ENCODE measurements at regions not wholly inside any gene's neighbourhood (a gene's known extent, or its start where the extent isn't known, plus 50 kb on each side); places are given as distances from the start of the nearest gene placed in this dataset.

GRCh38 chr14:58718226-58719205 is 80.8 kb downstream of the DACT1 start:
- DNase-seq (ENCODE audit: low spot score) = no peak
- Histone ChIP-seq H3K79me2 (ENCODE audit: insufficient read depth, low read depth, low read length) (no peaks in the 10 kb centered on the region), H2AFZ (ENCODE audit: low read length) (no peak overlapping the region), H3K4me2 (ENCODE audit: low read length) (no peak overlapping the region), H3K9me3 (ENCODE audit: low read length) (no peaks in the 10 kb centered on the region), H3K4me3 (ENCODE audit: low read depth, low read length, poor library complexity, severe bottlenecking) (no peak overlapping the region), H4K20me1 (ENCODE audit: insufficient read depth, low read length) (no peaks in the 10 kb centered on the region), H3K27ac (ENCODE audit: low read depth, low read length, poor library complexity, severe bottlenecking) (no peak overlapping the region), H3K36me3 (ENCODE audit: insufficient read depth, low read length) (no peaks in the 10 kb centered on the region), H3K4me1 (ENCODE audit: insufficient read depth, low read length, poor library complexity, severe bottlenecking) (no peaks in the 10 kb centered on the region), H3K9me2 (ENCODE audit: insufficient read depth, low read length) (no peaks in the 10 kb centered on the region)
- intact Hi-C loops (cut with micrococcal nuclease; ENCODE audit: unreplicated experiment) = no loop called here
- POLR2A ChIA-PET = no interaction called here
- TF ChIP-seq CTCF (conservative IDR thresholded peaks at IDR 0.05; ENCODE audit: low read length) (no peak), EZH2phosphoT487 (IDR thresholded peaks at IDR 0.05; ENCODE audit: borderline replicate concordance, low read depth, low read length) (no peak)
- no TSS peak for BruUV-seq (replicated peaks)
- CTCF ChIA-PET (ENCODE audit: unreplicated experiment) = no interaction called here

DNA sequence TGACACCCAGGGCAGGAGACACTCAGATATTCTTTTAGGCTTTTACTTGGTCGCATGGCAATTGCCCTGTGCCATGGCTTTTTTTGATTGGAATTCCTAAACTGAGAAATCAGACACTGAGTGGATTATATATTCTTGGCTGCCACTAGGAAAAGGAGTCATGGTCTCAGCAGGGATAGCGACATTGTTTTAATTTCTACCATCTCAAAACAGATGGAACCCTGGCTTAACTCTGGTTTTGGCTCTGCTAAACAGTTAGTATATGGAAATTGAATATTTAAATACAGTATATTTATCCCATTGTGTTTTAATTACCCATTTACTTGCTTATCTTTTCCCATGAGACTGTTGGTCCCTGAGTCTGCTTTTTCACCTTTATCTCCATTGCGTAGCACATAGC is 84.0 kb downstream of the DACT1 start:
- Histone ChIP-seq H3K36me3 (ENCODE audit: insufficient read depth, low read length) (no peaks in the 10 kb centered on the region), H3K9me2 (ENCODE audit: insufficient read depth, low read length) (no peaks in the 10 kb centered on the region), H3K4me1 (ENCODE audit: insufficient read depth, low read length, poor library complexity, severe bottlenecking) (no peaks in the 10 kb centered on the region), H3K27ac (ENCODE audit: low read depth, low read length, poor library complexity, severe bottlenecking) (no peak overlapping the region), H3K9me3 (ENCODE audit: low read length) (no peaks in the 10 kb centered on the region), H2AFZ (ENCODE audit: low read length) (no peak overlapping the region), H3K4me3 (ENCODE audit: low read depth, low read length, poor library complexity, severe bottlenecking) (no peak overlapping the region), H3K79me2 (ENCODE audit: insufficient read depth, low read depth, low read length) (no peaks in the 10 kb centered on the region), H4K20me1 (ENCODE audit: insufficient read depth, low read length) (no peaks in the 10 kb centered on the region), H3K4me2 (ENCODE audit: low read length) (no peak overlapping the region)
- intact Hi-C loops (cut with micrococcal nuclease; ENCODE audit: unreplicated experiment) = no loop called here
- BruUV-seq (replicated peaks) = no TSS peak
- DNase-seq (ENCODE audit: low spot score) = no peak
- no peak for TF ChIP-seq CTCF (conservative IDR thresholded peaks at IDR 0.05; ENCODE audit: low read length)
- TF ChIP-seq EZH2phosphoT487 (IDR thresholded peaks at IDR 0.05; ENCODE audit: borderline replicate concordance, low read depth, low read length) = no peak
- POLR2A ChIA-PET = no interaction called here
- CTCF ChIA-PET (ENCODE audit: unreplicated experiment) = no interaction called here

- ChIA-PET CTCF (ENCODE audit: unreplicated experiment) (no interaction called here), POLR2A (no interaction called here)
- TF ChIP-seq CTCF (conservative IDR thresholded peaks at IDR 0.05; ENCODE audit: low read length) = no peak
- TF ChIP-seq EZH2phosphoT487 (IDR thresholded peaks at IDR 0.05; ENCODE audit: borderline replicate concordance, low read depth, low read length) = no peak
- H2AFZ ChIP-seq (ENCODE audit: low read length) = no peak overlapping the region
- H3K9me2 ChIP-seq (ENCODE audit: insufficient read depth, low read length) = no peaks in the 10 kb centered on the region
- H4K20me1 ChIP-seq (ENCODE audit: insufficient read depth, low read length) = no peaks in the 10 kb centered on the region
- H3K79me2 ChIP-seq (ENCODE audit: insufficient read depth, low read depth, low read length) = no peaks in the 10 kb centered on the region
- no peak for DNase-seq (ENCODE audit: low spot score)
- H3K4me3 ChIP-seq (ENCODE audit: low read depth, low read length, poor library complexity, severe bottlenecking) = no peak overlapping the region
- no peaks in the 10 kb centered on the region for H3K36me3 ChIP-seq (ENCODE audit: insufficient read depth, low read length)
- no peaks in the 10 kb centered on the region for H3K9me3 ChIP-seq (ENCODE audit: low read length)
- H3K4me1 ChIP-seq (ENCODE audit: insufficient read depth, low read length, poor library complexity, severe bottlenecking) = no peaks in the 10 kb centered on the region
- H3K27ac ChIP-seq (ENCODE audit: low read depth, low read length, poor library complexity, severe bottlenecking) = no peak overlapping the region
- no peak overlapping the region for H3K4me2 ChIP-seq (ENCODE audit: low read length)
- no TSS peak for BruUV-seq (replicated peaks)
- intact Hi-C loops (cut with micrococcal nuclease; ENCODE audit: unreplicated experiment) = no loop called here
Observed at GRCh38 chr14:58722441-58722840, 84.7 kb downstream of the DACT1 start.

All from OCI-LY7 (cell line).